Stimulated activated naive CD8-positive, alpha-beta T cell treated with anti-CD3 and anti-CD28 coated beads, Interleukin-15, amount 100 ng/mL, for 72 hours (primary cell): ENCODE measurements at regions not wholly inside any gene's neighbourhood (a gene's known extent, or its start where the extent isn't known, plus 50 kb on each side); places are given as distances from the start of the nearest gene placed in this dataset.

Experiments used
- ATAC-seq: fragments of 150-1000 bp; cut with Tn5 transposase; 2 replicates; pipeline ENCODE4 v1.10.0; 2021; ENCODE audit warnings: mild to moderate bottlenecking, moderate library complexity
- DNase-seq, 2 donors: peaks; one replicate each; pipeline ENCODE4 v3.0.0; 2021 to 2022
- H3K27ac Mint-ChIP-seq, 2 donors: one replicate each; pipeline ENCODE4 v1.8.0; 2022; ENCODE audit warnings: mild to moderate bottlenecking in 2 of 2, mixed read lengths in 2 of 2, moderate library complexity in 2 of 2
- H3K27me3 Mint-ChIP-seq: one replicate; pipeline ENCODE4 v1.8.0; 2022; ENCODE audit warnings: mixed read lengths
- H3K4me1 Mint-ChIP-seq: one replicate; pipeline ENCODE4 v1.8.0; 2022; ENCODE audit warnings: mild to moderate bottlenecking, mixed read lengths
- H3K4me3 Mint-ChIP-seq, 2 donors: one replicate each; pipeline ENCODE4 v1.8.0; 2022; ENCODE audit warnings: mild to moderate bottlenecking in 2 of 2, mixed read lengths in 2 of 2, moderate library complexity in 1 of 2
- H3K9me3 Mint-ChIP-seq, 2 donors: one replicate each; pipeline ENCODE4 v1.8.0; 2022; ENCODE audit warnings: mixed read lengths in 2 of 2

- H3K4me1 Mint-ChIP-seq: peaks cover 33% of the 10 kb centered on the region
- peak overlapping the region in 1 of 2 donors; percentile 60 for H3K27ac Mint-ChIP-seq
- peak in 1 of 2 donors; percentile 29 for DNase-seq
- no peaks in the 10 kb centered on the region for H3K9me3 Mint-ChIP-seq
- H3K4me3 Mint-ChIP-seq: no peak overlapping the region
- H3K27me3 Mint-ChIP-seq: peaks cover 21% of the 10 kb centered on the region
- ATAC-seq: no peak
Observed at GRCh38 chr2:9769171-9770005, 73.9 kb upstream of the TAF1B start.

- H3K4me1 Mint-ChIP-seq: peaks cover 27% of the 10 kb centered on the region
- ATAC-seq (no peak), DNase-seq (no peak)
- no peaks in the 10 kb centered on the region for H3K9me3 Mint-ChIP-seq
- H3K27me3 Mint-ChIP-seq: peaks cover 21% of the 10 kb centered on the region
- H3K4me3 Mint-ChIP-seq: no peak overlapping the region
- H3K27ac Mint-ChIP-seq: no peak overlapping the region
Observed at GRCh38 chr2:9770006-9770307, 73.3 kb upstream of the TAF1B start.

DNA sequence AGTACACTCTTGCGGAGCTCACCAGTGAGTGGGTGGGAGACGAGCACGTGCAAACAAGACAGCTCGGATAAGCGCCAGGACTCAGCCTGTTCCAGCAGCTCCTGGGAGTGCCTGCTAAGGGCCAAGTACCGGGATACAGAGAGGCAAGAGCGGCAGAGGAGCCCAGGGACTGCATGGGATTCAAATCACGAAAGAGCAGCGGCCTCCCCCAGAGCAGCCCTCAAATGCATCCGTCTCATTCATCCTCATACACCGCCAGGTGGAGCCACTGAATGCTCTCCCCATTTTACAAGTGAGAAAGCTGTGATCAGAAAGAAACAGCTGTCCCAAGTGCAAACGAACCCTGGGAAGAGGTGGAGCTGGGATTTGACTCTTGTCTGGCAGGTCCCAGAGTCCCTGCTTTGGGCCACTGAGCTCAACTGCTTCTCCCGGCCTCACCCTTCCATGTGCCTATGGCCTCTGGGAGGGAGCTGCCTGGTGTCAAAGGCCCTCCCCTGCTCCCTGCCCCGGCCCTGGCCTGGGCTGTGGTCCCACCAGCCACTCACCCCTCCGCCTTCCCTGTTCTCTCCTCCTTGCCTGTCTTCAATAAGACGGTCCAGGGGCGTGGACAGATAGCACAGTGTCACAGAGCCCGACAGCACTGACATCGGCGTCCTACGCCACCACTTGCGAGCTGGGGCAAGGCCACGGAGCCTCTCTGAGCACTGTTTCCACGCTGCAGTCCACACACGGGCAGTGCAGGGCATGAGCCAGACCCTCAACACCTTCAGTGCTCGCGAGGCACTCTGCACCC, 72.8 kb upstream of the TAF1B start:
- Mint-ChIP-seq H3K27ac (peak overlapping the region in 1 of 2 donors; percentile 79), H3K4me1 (peaks cover 24% of the 10 kb centered on the region), H3K27me3 (peaks cover 21% of the 10 kb centered on the region), H3K9me3 (no peaks in the 10 kb centered on the region), H3K4me3 (no peak overlapping the region)
- ATAC-seq (no peak), DNase-seq (peak in 1 of 2 donors; percentile 35)

- no peaks in the 10 kb centered on the region for H3K9me3 Mint-ChIP-seq
- no peak for DNase-seq
- H3K4me3 Mint-ChIP-seq: no peak overlapping the region
- peak; percentile 16 for ATAC-seq
- H3K27ac Mint-ChIP-seq: no peak overlapping the region
- peaks cover 24% of the 10 kb centered on the region for H3K4me1 Mint-ChIP-seq
- H3K27me3 Mint-ChIP-seq: peaks cover 21% of the 10 kb centered on the region
Observed at GRCh38 chr2:9771101-9771449, 72.2 kb upstream of the TAF1B start.

GRCh38 chr2:9771481-9772017, 71.7 kb upstream of the TAF1B start:
- H3K9me3 Mint-ChIP-seq: no peaks in the 10 kb centered on the region
- H3K4me1 Mint-ChIP-seq: peaks cover 24% of the 10 kb centered on the region
- DNase-seq (no peak), ATAC-seq (peak; percentile 33)
- no peak overlapping the region for H3K27ac Mint-ChIP-seq
- peaks cover 21% of the 10 kb centered on the region for H3K27me3 Mint-ChIP-seq
- no peak overlapping the region for H3K4me3 Mint-ChIP-seq

DNA sequence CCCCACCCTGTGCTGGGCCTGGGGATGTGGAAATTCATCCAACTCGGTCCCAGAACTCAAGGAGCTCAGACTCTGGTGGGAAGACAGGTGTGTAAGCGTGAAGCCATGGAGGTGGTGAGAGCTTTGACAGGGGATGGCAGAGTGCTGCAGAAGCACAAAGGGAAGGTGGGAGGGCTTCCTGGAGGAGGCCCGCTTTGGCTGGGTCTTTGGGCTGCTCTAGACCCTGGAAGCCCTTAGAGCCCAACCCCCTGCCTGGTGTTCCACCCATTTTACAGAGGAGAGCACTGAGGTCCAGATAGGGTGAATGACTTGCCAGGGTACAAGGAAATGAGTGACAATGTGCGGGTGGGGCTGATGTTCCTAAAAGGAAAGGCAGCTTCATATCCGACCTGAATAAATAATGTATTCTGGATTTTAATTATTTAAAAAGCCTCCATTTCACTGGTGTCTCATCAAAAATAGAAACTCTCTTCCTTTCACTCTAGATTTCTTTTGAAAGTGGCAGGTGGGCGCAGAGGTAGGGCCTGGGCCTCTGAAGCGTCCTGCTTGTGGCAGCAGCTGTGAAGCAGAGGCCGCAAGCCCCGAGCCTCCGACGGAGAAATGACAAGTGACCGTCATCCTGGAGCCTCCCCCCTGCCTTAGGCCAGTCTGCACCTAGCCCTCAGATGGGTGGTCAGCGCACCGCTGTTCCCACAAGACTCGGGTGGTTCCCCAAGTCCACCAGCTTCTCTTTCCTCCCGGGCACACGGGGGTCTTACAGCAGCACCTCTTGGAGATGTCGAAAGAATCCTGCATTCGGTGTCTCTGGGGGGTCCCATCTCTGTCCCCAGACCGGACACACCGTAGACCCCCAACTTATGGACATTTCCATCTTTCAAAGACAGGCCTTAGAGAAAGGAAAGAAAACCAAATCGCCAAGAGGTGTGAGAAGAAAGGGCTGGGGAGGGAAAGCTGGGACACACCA, 71.0 kb upstream of the TAF1B start:
- H3K27ac Mint-ChIP-seq: no peak overlapping the region

DNA sequence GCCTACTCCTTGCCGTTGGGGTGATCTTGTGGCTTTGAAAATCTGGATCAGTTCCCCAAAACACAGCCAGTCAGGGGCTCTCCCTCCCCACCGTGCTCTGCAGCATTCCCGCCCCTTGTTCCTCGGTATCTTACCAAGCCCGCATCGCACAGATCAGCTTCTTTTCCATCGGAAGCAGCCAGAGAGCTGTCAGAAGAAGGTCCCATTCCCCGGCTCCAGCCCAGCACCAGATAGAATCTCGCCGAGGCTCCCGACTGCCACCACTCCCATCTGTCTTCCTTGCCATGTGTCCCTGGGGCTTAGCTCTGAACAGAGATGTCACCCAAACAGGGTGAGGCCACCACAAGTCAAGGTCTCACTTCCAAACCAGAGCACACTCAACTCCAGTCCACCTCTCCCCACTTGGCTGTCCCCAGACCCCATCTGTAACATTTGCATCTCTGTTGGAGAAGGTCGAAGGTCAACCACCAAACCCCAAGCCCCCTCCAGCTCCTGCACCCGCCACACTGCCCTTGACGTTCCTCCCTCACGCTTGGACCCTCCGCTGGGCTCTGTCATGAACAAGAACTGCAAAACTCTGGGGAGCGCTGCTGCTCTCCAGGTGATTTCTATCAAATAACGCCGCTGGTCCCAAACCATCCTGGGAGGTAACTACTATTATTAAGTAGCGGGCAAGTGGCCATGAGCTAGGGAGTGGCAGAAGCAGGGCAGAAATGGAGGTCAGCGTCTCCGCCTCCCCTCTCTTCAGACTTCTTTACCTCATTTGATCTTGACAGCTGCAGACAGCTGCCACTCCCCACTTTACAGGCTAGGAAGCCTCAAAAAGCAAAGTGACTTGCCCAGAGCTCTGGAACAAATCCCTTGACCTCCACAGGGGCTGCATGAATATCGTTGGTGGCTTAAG, 70.0 kb upstream of the TAF1B start:
- Mint-ChIP-seq H3K9me3 (no peaks in the 10 kb centered on the region), H3K4me3 (no peak overlapping the region), H3K27me3 (peaks cover 14% of the 10 kb centered on the region), H3K27ac (no peak overlapping the region), H3K4me1 (peaks cover 32% of the 10 kb centered on the region)
- DNase-seq (no peak), ATAC-seq (no peak)

More for the DNA sequence above, 71.0 kb upstream of the TAF1B start:
- H3K27me3 Mint-ChIP-seq: peaks cover 21% of the 10 kb centered on the region
- peaks cover 24% of the 10 kb centered on the region for H3K4me1 Mint-ChIP-seq
- no peaks in the 10 kb centered on the region for H3K9me3 Mint-ChIP-seq
- no peak for ATAC-seq
- H3K4me3 Mint-ChIP-seq: no peak overlapping the region
- no peak for DNase-seq

DNA sequence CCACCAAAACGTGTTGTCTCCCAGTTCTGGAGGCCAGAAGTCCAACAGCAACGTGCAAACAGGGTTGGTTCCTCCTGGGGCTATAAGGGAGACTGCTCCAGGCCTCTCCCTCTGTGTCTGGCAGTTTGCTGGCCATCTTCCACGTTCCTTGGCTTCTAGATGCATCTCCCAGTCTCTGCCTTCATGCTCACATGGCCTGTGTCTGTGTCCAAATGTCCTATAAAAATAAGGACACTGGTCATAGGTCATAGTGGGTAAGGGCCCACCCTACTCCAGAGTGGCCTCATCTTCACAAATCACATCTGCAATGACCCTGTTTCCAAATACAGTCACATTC, 69.4 kb upstream of the TAF1B start:
- ATAC-seq: no peak
- H3K9me3 Mint-ChIP-seq: no peaks in the 10 kb centered on the region
- H3K27ac Mint-ChIP-seq: no peak overlapping the region
- peaks cover 36% of the 10 kb centered on the region for H3K4me1 Mint-ChIP-seq
- H3K27me3 Mint-ChIP-seq: peaks cover 8% of the 10 kb centered on the region
- no peak for DNase-seq
- no peak overlapping the region for H3K4me3 Mint-ChIP-seq

GRCh38 chr2:9774266-9774665, 69.0 kb upstream of the TAF1B start:
- DNase-seq: no peak
- ATAC-seq: no peak
- H3K9me3 Mint-ChIP-seq: no peaks in the 10 kb centered on the region

GRCh38 chr2:9775351-9775750, 67.9 kb upstream of the TAF1B start:
- peaks cover 36% of the 10 kb centered on the region for H3K4me1 Mint-ChIP-seq
- no peak for DNase-seq
- no peak overlapping the region for H3K4me3 Mint-ChIP-seq
- ATAC-seq: no peak
- no peaks in the 10 kb centered on the region for H3K9me3 Mint-ChIP-seq
- no peaks in the 10 kb centered on the region for H3K27me3 Mint-ChIP-seq
- no peak overlapping the region for H3K27ac Mint-ChIP-seq

More at GRCh38 chr2:9774266-9774665, 69.0 kb upstream of the TAF1B start:
- Mint-ChIP-seq H3K27ac (no peak overlapping the region), H3K4me1 (peaks cover 36% of the 10 kb centered on the region), H3K4me3 (no peak overlapping the region), H3K27me3 (peaks cover 4% of the 10 kb centered on the region)

DNA sequence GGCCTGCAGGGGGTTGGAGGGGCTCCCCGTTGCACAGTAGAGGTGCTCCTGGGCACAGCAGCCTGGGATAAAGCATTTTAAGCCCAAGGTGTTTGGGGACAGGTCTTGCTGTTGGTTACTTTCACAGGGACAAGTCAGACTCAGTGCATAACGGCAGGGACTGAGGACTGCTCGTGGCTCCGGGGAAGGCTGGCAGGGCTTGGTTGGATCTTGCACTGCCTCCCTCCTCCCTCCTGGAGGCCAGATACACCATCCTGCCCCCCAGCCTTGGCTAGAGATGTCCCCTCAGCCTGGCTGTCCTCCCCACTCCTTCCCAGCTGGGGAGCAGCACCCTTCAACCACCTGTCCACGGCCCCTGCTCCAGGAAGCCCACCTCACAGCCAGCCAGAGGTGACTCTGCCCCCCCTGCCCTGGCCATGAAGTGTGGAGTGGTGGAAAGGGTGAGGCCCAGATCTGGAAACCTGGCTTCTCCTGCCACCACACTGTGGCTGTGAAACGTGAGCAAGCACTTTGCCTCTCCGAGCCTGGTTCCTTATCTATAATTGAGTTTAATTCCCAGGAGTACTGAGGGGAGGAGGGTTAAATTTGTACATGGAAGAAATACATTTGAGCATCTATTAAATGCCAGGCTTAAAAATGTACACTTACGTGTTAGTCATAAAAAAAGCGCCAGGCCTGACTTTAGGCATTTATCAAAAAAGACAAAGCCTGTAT, 67.1 kb upstream of the TAF1B start:
- ATAC-seq (no peak), DNase-seq (no peak)
- peaks cover 37% of the 10 kb centered on the region for H3K4me1 Mint-ChIP-seq
- no peaks in the 10 kb centered on the region for H3K9me3 Mint-ChIP-seq
- no peak overlapping the region for H3K27ac Mint-ChIP-seq
- no peaks in the 10 kb centered on the region for H3K27me3 Mint-ChIP-seq
- no peak overlapping the region for H3K4me3 Mint-ChIP-seq

GRCh38 chr2:9777081-9777480, 66.2 kb upstream of the TAF1B start:
- no peak for DNase-seq

DNA sequence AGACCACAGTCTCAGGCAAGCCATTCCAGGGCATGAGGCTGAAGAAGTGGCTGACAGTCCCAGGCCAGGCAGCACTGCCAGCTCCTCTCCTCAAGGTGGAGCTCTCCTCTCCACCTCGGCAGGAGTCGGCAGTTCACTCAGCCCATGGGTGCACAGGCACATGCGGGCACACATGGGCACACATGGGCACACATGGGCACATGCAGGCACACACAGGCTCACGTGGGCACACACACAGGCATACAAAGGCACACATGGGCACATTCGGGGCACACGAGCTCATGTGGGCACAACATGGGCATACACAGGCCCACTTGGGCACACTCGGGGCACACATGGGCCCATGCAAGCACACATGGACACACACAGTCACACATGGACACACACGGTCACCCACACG, 65.3 kb upstream of the TAF1B start:
- DNase-seq (peak in 1 of 2 donors; percentile 21), ATAC-seq (no peak)
- no peaks in the 10 kb centered on the region for H3K27me3 Mint-ChIP-seq
- peak overlapping the region in 1 of 2 donors; percentile 75 for H3K27ac Mint-ChIP-seq
- peaks cover 55% of the 10 kb centered on the region for H3K4me1 Mint-ChIP-seq
- H3K9me3 Mint-ChIP-seq: no peaks in the 10 kb centered on the region
- H3K4me3 Mint-ChIP-seq: no peak overlapping the region

More at GRCh38 chr2:9777081-9777480, 66.2 kb upstream of the TAF1B start:
- ATAC-seq: no peak
- Mint-ChIP-seq H3K4me1 (peaks cover 46% of the 10 kb centered on the region), H3K4me3 (no peak overlapping the region), H3K27ac (no peak overlapping the region), H3K9me3 (no peaks in the 10 kb centered on the region), H3K27me3 (no peaks in the 10 kb centered on the region)
